ENCODE measurements at regions not wholly inside any gene's neighbourhood (a gene's known extent, or its start where the extent isn't known, plus 50 kb on each side); places are given as distances from the start of the nearest gene placed in this dataset.
A peak's percentile ranks its signal among the peaks of the same experiment; 100 is the strongest.

GRCh38 chr6:153511896-153512496, 380.9 kb upstream of the RGS17 start:
- Histone ChIP-seq H2AK9ac (replicated peaks; ENCODE audit: low read depth, low read length, poor library complexity) (no peak overlapping the region), H3K56ac (ENCODE audit: extremely low read depth, insufficient read depth, low read length) (no peak overlapping the region), H3K4me3 (ENCODE audit: insufficient read depth, low read depth, low read length) (no peak overlapping the region), H3K36me3 (ENCODE audit: control insufficient read depth, insufficient read depth, low read length) (no peaks in the 10 kb centered on the region), H4K91ac (ENCODE audit: insufficient read depth, low read depth, low read length) (no peak overlapping the region), H3K9me1 (ENCODE audit: insufficient read depth, low read length) (no peaks in the 10 kb centered on the region), H3K27ac (ENCODE audit: insufficient read depth, low read length) (no peak overlapping the region), H2BK20ac (ENCODE audit: low read depth, low read length) (no peak overlapping the region), H4K8ac (ENCODE audit: low read depth in 2 of 2, low read length in 2 of 2) (no peak overlapping the region), H3K14ac (replicated peaks; ENCODE audit: low read depth, low read length) (no peak overlapping the region), H3K4ac (ENCODE audit: low read depth, low read length) (no peak overlapping the region), H2BK15ac (ENCODE audit: low read depth, low read length) (no peak overlapping the region), H4K20me1 (ENCODE audit: insufficient read depth, low read length) (no peaks in the 10 kb centered on the region), H2BK5ac (ENCODE audit: low read depth, low read length, poor library complexity, severe bottlenecking) (no peak overlapping the region), H2AK5ac (ENCODE audit: low read depth, low read length) (no peak overlapping the region), H4K5ac (ENCODE audit: low read depth, low read length) (no peak overlapping the region), H3K9ac (ENCODE audit: low read depth, low read length) (no peak overlapping the region), H2BK120ac (ENCODE audit: low read depth, low read length) (no peak overlapping the region), H3K79me1 (ENCODE audit: low read depth in 1 of 2, low read length in 2 of 2) (no peaks in the 10 kb centered on the region), H3K4me1 (ENCODE audit: control insufficient read depth, insufficient read depth, low read length) (no peaks in the 10 kb centered on the region), H3K4me2 (ENCODE audit: low read depth, low read length) (no peak overlapping the region), H2AFZ (replicated peaks; ENCODE audit: low read length, poor library complexity) (no peak overlapping the region), H3K27me3 (ENCODE audit: control insufficient read depth, insufficient read depth, low read length) (no peaks in the 10 kb centered on the region), H3K9me3 (ENCODE audit: control insufficient read depth, insufficient read depth, low read length) (no peaks in the 10 kb centered on the region), H3K18ac (ENCODE audit: low read depth, low read length) (no peak overlapping the region), H3K23ac (ENCODE audit: low read depth, low read length) (no peak overlapping the region)
- intact Hi-C loops (cut with micrococcal nuclease), result loop anchor here (1.0 to 10.0 kb wide), 3 partner anchors 281 to 480 kb away; no protein-coding TSS in a partner anchor
- peak; percentile 82; the same call in 1 of the 2 replicates for ATAC-seq (ENCODE audit: low read depth)
- DNase-seq, result peak; percentile 3
- dilution Hi-C loops (cut with HindIII; ENCODE audit: low sequenced_read_pairs, unreplicated experiment), result no loop called here
- WGBS, 2 experiments (ENCODE audit: extremely low coverage in 2 of 2, insufficient read length in 1 of 2), result no CpG with 5 or more reads among the region's 2 CpGs
- TF ChIP-seq FOS (IDR thresholded peaks at IDR 0.05; ENCODE audit: low read depth, low read length), result no peak
- TF ChIP-seq USF2 (IDR thresholded peaks at IDR 0.05; ENCODE audit: low read depth, low read length), result no peak
- TF ChIP-seq CEBPB (IDR thresholded peaks at IDR 0.05; ENCODE audit: low read depth, low read length), result 0 out of 2 replicates have a peak, but pooled peaks have one; percentile 3
- TF ChIP-seq MAZ (IDR thresholded peaks at IDR 0.05; ENCODE audit: borderline replicate concordance, low read depth, low read length), result no peak
- TF ChIP-seq RAD21 (IDR thresholded peaks at IDR 0.05; ENCODE audit: low read length), result peak; percentile 53
- no peak for TF ChIP-seq MAFK (IDR thresholded peaks at IDR 0.05; ENCODE audit: low read depth, low read length)
- TF ChIP-seq CTCF (conservative IDR thresholded peaks at IDR 0.05; ENCODE audit: low read depth, low read length), result peak; percentile 57
- TF ChIP-seq SMC3 (IDR thresholded peaks at IDR 0.05; ENCODE audit: low read depth, low read length), result peak; percentile 53
- in situ Hi-C loops (cut with MboI; ENCODE audit: low sequenced_read_pairs), result loop anchor here (25.0 kb wide), 1 partner anchor 475 kb away; no protein-coding TSS in a partner anchor
- CTCF ChIA-PET, result interaction anchor here (1.0 kb wide), 1 partner anchor 281 kb away, joined by 3 read pairs; no protein-coding TSS in a partner anchor
- POLR2A ChIA-PET (ENCODE audit: unreplicated experiment), result no interaction called here
- no TSS peak for BruUV-seq (replicated peaks)
